Neural crest cell (in vitro differentiated cells): ENCODE measurements at regions not wholly inside any gene's neighbourhood (a gene's known extent, or its start where the extent isn't known, plus 50 kb on each side); places are given as distances from the start of the nearest gene placed in this dataset.

Source experiments
- DNase-seq: peaks from one replicate; pipeline ENCODE4 v3.0.0; 2021; ENCODE audit warnings: low read depth, mixed read lengths, low spot score
- H3K27ac Mint-ChIP-seq: one replicate; pipeline ENCODE4 v1.8.0; 2021; ENCODE audit warnings: mild to moderate bottlenecking, mixed read lengths; ENCODE audit not compliant: unreplicated experiment
- H3K27me3 Mint-ChIP-seq: 2 replicates; pipeline ENCODE4 v1.8.0; 2021; ENCODE audit warnings: low read depth, mild to moderate bottlenecking, mixed read lengths
- H3K36me3 Mint-ChIP-seq: 2 replicates; pipeline ENCODE4 v1.8.0; 2021; ENCODE audit warnings: low read depth, mild to moderate bottlenecking, mixed read lengths
- H3K4me1 Mint-ChIP-seq: 2 replicates; pipeline ENCODE4 v1.8.0; 2021; ENCODE audit warnings: mixed read lengths
- H3K4me3 Mint-ChIP-seq: one replicate; pipeline ENCODE4 v1.8.0; 2021; ENCODE audit warnings: mild to moderate bottlenecking, mixed read lengths
- H3K9me3 Mint-ChIP-seq: 2 replicates; pipeline ENCODE4 v1.8.0; 2021; ENCODE audit warnings: mixed read lengths
- TF ChIP-seq, protein P1 (sequence below): fragments of 200-600 bp; sonication (generic); conservative IDR thresholded peaks from 2 replicates; pipeline ENCODE4 v1.5.0; 2021; ENCODE audit warnings: antibody characterized with exemption, mild to moderate bottlenecking

- peaks cover 20% of the 10 kb centered on the region for H3K27me3 Mint-ChIP-seq
- no peak overlapping the region for H3K27ac Mint-ChIP-seq
- H3K4me1 Mint-ChIP-seq, result peaks cover 12% of the 10 kb centered on the region
- no peak for DNase-seq
- no peaks in the 10 kb centered on the region for H3K9me3 Mint-ChIP-seq
- H3K36me3 Mint-ChIP-seq, result no peaks in the 10 kb centered on the region
- TF ChIP-seq, protein P1, sequence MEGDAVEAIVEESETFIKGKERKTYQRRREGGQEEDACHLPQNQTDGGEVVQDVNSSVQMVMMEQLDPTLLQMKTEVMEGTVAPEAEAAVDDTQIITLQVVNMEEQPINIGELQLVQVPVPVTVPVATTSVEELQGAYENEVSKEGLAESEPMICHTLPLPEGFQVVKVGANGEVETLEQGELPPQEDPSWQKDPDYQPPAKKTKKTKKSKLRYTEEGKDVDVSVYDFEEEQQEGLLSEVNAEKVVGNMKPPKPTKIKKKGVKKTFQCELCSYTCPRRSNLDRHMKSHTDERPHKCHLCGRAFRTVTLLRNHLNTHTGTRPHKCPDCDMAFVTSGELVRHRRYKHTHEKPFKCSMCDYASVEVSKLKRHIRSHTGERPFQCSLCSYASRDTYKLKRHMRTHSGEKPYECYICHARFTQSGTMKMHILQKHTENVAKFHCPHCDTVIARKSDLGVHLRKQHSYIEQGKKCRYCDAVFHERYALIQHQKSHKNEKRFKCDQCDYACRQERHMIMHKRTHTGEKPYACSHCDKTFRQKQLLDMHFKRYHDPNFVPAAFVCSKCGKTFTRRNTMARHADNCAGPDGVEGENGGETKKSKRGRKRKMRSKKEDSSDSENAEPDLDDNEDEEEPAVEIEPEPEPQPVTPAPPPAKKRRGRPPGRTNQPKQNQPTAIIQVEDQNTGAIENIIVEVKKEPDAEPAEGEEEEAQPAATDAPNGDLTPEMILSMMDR, result no peak
- H3K4me3 Mint-ChIP-seq, result no peak overlapping the region
These were observed 255.5 kb upstream of the B3GAT1 start for GRCh38 chr11:134667505-134667904.

DNA sequence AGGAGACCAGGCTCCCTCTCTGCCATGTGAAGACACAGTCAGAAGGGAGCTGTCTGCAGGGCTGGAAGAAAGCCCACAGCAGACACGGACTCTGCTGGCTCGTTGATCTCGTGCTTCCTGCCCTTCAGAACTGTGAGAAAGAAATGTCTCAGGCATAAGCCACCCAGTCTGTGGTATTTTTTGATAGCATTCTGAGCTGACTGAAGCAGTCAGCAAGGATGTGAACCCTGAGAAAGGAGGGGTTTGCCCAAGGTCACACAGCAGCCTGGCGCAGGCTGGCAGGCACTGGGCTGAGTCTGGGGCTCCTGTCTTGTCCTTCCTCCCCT, 255.1 kb upstream of the B3GAT1 start:
- Mint-ChIP-seq H3K9me3 (no peaks in the 10 kb centered on the region), H3K27me3 (peaks cover 17% of the 10 kb centered on the region), H3K4me1 (peaks cover 12% of the 10 kb centered on the region), H3K27ac (no peak overlapping the region), H3K4me3 (no peak overlapping the region), H3K36me3 (no peaks in the 10 kb centered on the region)
- TF ChIP-seq, protein P1, result no peak
- DNase-seq, result no peak

DNA sequence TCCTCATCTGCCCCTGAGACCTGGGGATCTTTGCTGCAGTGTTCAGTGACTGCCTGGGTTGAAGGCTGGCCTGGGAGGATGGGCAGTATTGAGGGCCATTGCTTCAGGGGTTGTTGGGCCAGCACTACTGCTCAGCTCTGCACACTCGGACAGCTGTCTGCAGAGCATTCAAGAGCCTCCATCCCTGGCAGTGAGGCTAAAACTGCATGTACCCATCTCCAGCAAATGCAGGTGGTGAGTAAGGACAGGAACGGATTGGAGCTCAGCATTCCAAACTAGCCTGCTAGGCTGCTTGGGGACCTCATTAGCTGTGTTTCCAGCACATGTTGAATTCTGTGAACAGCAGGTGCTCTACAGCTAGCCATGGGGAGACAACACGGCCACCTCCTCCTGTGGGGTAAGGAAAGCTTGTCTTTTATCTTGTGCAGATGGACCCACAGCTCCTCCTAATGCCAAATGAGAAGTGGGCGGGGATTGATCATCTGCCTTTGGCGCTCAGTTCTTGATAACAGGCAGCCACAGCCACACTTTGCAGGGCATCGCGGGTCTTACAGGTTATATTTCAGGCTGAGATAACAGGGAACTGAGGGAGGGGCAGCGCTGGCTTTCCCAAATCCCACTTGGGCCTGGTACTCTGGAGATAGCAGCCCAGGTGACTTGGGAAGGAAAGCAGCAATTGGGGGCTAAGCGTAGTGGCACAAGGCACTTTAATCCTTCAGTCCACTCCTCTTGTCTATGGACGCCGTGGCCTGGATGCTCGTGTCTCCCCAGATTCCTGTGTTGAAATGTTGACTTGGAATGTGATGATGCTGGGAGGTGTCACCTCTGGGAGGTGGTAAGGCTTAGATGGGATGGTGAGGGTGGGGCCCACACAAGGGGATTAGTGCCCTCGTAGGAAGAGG, 254.5 kb upstream of the B3GAT1 start:
- DNase-seq, result no peak
- Mint-ChIP-seq H3K9me3 (no peaks in the 10 kb centered on the region), H3K27me3 (peaks cover 11% of the 10 kb centered on the region), H3K27ac (no peak overlapping the region), H3K36me3 (no peaks in the 10 kb centered on the region), H3K4me3 (no peak overlapping the region), H3K4me1 (peaks cover 12% of the 10 kb centered on the region)
- TF ChIP-seq, protein P1, result no peak

DNA sequence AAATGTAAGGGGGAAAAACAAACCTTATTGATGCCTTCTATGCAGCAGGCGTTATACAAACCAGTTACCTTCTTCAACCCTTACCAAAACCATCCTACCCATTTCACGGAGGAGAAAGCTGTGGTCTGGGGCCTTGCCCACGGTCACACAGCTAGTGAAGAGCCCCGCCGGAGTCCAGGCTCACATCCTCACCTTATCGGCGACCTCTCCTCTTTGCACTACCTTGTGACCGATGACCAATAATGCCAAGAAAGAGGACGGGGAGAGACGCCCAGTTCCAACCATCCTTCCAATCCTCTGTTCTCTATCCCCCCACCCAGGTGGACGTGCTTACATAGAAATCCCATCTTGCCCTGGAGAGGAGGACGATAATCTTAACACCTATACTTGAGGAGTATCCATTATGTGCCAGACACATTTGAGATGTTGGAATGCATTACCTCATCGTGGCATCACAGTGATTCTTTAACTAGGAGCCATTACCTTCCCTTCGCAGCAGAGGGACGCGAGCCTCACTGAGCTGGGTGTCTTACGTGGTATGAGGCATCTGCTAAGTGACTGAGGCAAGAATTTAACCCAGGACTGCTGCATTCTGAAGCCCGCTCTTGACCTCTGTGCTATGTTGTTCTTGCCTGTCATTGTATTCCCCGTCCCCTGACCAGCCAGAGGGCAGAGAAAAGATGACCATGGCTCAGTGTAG, 253.7 kb upstream of the B3GAT1 start:
- H3K27me3 Mint-ChIP-seq, result peaks cover 5% of the 10 kb centered on the region
- H3K4me1 Mint-ChIP-seq, result peaks cover 9% of the 10 kb centered on the region
- H3K36me3 Mint-ChIP-seq, result no peaks in the 10 kb centered on the region
- H3K9me3 Mint-ChIP-seq, result no peaks in the 10 kb centered on the region
- no peak overlapping the region for H3K4me3 Mint-ChIP-seq
- no peak for DNase-seq
- TF ChIP-seq, protein P1, result no peak
- no peak overlapping the region for H3K27ac Mint-ChIP-seq

- H3K9me3 Mint-ChIP-seq, result no peaks in the 10 kb centered on the region
- H3K27me3 Mint-ChIP-seq, result no peaks in the 10 kb centered on the region
- TF ChIP-seq, protein P1, result no peak
- DNase-seq, result no peak
- peaks cover 2% of the 10 kb centered on the region for H3K36me3 Mint-ChIP-seq
- H3K27ac Mint-ChIP-seq, result no peak overlapping the region
- H3K4me1 Mint-ChIP-seq, result peaks cover 8% of the 10 kb centered on the region
- no peak overlapping the region for H3K4me3 Mint-ChIP-seq
These were observed 253.1 kb upstream of the B3GAT1 start for GRCh38 chr11:134665188-134665535.
